Activated CD8-positive, alpha-beta memory T cell treated with anti-CD3 and anti-CD28 coated beads for 4 hours (primary cell): ENCODE measurements at regions not wholly inside any gene's neighbourhood (a gene's known extent, or its start where the extent isn't known, plus 50 kb on each side); places are given as distances from the start of the nearest gene placed in this dataset.

Source experiments
- DNase-seq, 2 donors: peaks; one replicate each; pipeline ENCODE4 v3.0.0-alpha.2; 2020; ENCODE audit warnings: low read depth in 2 of 2

DNA sequence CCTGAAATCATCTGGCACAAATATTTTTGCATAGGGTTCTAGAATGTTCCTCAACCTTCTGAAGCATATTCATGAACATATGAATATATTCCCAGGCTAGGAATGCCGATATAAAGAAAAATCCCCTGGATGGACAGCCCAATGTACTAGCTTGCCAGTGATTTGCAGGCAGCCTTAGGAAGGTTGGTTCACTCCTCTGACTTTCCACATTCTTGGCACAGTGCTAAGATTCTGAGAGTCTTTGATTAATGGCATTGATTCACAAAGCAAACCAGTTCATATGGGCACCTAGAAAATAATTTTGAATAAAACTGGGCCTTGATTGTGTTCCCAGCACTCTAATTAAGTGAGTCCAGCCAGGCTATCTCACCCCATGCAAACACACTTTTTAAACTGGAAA lies 56.9 kb upstream of the ENPP4 start:
- DNase-seq = no peak

DNA sequence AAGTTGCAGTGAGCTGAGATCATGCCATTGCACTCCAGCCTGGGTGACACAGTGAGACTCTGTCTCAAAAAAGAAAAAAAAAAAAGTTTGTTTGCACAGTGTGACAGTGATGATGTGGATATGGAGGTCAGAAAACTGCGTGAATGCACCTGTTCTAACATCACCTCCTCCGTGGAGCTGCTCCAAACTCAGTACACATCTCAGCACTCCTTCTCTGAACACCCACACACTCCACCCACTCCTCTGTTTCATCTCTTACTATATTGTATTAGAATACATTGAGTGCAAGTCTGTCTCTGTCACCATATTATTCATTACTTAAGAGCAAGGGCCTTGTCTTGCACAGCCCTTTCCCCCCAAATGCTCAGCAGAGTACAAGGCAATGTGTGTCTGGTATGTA lies 51.5 kb upstream of the ENPP4 start:
- DNase-seq = peak in 1 of 2 donors; percentile 6

DNA sequence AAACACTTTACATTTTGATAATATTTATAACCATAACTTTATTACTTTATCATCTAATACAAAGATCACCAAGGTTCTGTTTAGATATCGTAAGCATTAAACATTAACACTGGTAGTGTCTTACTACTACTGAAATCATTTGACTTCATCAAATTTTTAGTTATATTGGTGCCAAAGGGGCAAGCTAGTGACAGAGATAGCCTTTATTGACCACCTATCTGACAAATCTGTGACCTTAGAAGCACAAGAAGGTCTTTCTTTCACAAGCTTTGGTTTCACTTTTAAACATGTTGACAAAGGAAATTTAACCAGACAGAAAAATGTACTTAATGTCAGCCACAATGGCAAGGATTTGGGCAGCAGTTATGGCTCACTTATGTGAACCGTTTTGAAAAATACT lies 50.7 kb upstream of the ENPP4 start:
- no peak for DNase-seq
